NCI-H82 treated with DMSO at 0.1 percent for 48 hours (cell line): ENCODE measurements at regions not wholly inside any gene's neighbourhood (a gene's known extent, or its start where the extent isn't known, plus 50 kb on each side); places are given as distances from the start of the nearest gene placed in this dataset.

ENCODE experiments used
- DNase-seq: peaks from one replicate; lab custom pipeline; 2025; ENCODE audit not compliant: unreplicated experiment; lab: John Stamatoyannopoulos, UW

GRCh38 chr10:8463853-8464252 is 409.4 kb downstream of the GATA3 start:
- no peak for DNase-seq

DNA sequence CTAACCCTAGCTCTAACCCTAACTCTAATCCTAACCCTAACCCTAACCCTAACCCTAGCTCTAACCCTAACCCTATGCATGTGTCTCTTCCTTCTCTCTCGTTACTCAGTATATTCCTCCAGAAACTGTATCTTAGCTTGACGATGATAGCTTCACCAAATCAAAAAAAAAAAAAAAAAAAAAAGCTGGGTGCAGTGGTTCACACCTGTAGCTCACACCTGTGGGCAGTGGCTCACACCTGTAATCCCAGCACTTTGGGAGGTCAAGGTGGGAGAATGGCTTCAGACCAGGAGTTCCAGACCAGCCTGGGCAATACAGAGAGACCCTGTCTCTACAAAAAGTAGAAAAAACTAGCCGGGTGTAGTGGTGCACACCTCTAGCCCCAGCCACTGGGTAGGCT is 414.0 kb downstream of the GATA3 start:
- no peak for DNase-seq

DNA sequence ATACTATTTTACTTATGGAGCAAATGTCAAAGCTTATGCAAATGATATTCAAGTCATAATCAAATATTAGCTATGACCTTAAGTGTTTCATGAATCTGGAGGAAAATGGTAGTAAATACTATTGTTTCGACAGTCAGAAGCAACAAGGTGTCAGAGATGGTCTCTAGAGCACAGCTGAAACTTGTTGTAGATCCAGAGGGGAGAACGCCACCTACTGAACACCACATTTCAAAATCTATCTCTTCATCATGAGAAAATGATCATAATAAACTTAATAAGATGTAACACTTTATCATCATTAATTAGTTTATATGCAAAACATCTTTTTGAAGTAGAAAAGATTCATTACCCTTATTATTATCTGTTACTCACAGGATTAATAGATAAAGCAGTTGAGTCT is 418.7 kb downstream of the GATA3 start:
- no peak for DNase-seq

DNA sequence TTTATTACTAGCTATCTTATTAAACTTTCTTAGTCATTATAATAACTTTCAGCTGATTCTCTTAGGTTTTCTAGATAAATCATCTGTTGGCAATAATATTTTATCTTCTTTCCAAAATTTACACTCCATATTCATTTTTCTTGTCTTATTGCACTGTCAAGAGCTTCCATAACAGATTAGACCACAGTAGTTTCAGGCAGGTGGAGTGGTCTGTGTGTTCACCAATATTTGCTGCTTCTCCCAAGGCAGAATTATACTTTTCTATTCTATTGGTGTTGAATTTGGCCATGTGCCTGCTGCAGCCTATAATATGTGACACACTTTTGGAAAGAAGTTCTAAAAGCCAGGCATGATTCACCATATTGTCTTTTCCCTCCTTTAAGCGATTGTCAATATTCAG is 422.8 kb downstream of the GATA3 start:
- DNase-seq: no peak

DNA sequence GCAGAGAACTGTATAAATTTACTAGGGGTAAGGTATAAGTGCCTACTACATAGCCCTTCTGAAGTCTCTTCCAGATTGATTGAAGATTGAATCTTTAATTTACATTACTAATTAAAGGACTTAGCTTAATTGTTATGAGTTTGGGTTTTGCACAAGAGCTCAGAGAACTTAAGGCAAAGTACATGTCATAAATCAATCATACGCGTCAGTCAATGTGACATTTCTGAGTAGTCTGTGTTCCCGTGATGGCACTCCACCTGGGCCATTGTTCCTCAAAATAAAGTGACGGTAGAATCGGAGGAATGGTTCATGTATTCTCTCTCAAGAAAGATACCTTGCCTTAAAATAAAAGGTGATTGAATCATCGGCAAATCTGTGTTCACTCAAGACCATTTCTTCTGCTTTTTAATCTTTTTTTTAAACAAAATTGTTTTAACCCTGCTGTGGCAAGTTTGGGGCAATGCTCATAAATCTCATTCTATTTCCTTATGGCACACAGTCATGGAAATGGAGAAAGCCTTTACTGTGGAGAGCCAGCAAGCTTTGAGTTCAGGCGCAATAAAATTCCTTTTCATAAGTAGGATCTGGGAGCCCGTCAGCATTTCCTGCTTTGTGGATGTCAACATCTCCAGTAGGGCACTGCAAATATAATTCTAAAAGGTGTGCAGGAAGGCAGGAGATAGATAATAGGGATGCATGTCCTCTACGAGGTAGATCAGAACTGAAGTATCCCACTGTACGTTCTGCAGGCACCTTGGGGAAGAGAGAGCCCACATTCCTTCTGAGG is 427.4 kb downstream of the GATA3 start:
- no peak for DNase-seq

- no peak for DNase-seq
Observed at GRCh38 chr10:8485032-8485431, 430.5 kb downstream of the GATA3 start.

GRCh38 chr10:8487346-8487745 is 432.9 kb downstream of the GATA3 start:
- DNase-seq: no peak

- DNase-seq: no peak
Observed at GRCh38 chr10:8489232-8489631, 434.7 kb downstream of the GATA3 start.

- DNase-seq: no peak
Observed at GRCh38 chr10:8489823-8490222, 435.3 kb downstream of the GATA3 start.

DNA sequence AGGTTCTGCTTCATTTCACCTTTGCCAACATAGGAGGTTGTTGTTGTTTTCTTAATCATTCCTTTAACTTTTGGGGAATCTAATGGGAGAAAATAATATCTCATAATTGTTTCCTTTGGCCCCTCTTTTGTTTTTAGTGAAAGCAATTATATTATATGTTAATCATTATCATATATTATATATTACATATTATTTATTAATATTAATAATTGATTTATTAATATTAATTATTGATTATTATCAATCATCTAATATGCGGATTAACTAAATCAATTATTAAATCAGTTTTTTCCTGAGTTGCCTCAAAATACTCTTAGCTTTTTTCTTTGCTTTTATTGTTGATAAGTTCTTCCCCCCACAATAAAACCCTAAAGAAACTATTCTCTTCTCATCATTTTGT is 443.8 kb downstream of the GATA3 start:
- DNase-seq: no peak

DNA sequence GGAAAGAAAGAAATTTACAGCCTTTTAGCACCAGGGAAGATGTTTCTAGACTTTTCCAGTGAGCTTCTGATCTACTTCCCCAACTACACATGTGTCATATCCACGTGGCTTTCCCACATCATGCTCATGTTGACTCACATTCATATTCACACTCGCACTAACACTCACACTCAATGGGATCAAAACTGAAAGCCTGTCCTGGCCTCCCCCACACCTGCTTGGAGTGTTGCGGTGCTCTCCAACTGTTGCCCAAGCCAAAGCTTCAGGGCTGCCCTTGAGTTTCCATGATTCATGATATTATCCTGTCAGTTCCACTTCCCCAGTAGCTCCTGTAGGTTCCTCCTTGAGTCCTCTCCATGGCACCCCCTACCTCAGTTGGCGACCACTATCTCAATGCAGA is 444.4 kb downstream of the GATA3 start:
- no peak for DNase-seq

- no peak for DNase-seq
Observed at GRCh38 chr10:8499312-8499711, 444.8 kb downstream of the GATA3 start.

DNA sequence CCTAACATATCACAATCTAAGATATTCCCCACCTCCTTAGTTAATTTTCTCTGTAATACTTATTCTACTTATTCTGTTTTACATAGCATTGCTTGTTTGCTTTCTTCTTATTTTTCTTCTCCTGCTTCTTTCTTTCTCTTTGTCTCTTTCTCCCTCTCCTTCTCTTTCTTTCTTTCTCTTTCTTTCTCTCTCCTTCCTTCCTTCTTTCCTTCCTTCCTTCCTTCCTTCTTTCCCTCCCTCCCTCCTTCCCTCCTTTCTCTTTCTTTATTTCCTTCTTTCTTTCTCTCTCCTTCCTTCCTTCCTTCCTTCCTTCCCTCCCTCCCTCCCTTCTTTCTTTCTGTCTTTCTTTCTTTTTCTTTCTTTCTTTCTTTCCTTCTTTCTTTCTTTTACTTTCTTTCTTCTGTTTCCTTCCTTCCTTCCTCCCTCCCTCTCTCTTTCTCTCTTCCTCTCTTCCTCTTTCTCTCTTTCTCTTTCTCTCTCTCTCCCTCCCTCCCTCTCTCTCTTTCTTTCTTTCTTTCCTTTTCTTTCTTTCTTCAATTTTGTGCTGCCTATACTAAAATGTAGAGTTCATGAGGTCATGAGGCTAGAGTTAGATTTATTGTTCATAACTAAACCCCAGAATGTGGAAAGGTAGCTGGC is 445.4 kb downstream of the GATA3 start:
- no peak for DNase-seq

- DNase-seq: no peak
Observed at GRCh38 chr10:8502573-8502972, 448.1 kb downstream of the GATA3 start.

GRCh38 chr10:8504499-8504898 is 450.0 kb downstream of the GATA3 start:
- DNase-seq: no peak

GRCh38 chr10:8507156-8507555 is 452.7 kb downstream of the GATA3 start:
- DNase-seq: no peak

DNA sequence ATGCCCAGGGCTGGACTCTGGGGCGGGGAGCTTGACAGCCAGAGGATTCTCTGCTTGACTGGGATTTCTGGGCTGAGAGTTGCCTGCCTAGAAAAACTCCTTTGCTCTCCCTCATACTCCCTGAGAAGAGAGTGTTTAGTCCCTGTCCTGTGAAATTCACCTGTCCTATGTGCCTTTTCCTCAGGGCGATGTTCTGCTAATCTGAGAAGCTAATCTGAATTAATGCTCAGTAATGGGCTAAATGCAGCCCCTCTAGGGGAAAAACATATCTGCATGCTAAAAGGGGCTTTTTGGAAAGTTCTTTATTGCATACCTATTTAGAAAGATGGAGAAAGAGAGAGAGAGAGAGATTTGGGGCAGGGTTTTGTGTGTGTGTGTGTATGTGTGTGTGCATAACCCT is 454.4 kb downstream of the GATA3 start:
- DNase-seq: no peak

- no peak for DNase-seq
Observed at GRCh38 chr10:8510471-8510870, 456.0 kb downstream of the GATA3 start.

DNA sequence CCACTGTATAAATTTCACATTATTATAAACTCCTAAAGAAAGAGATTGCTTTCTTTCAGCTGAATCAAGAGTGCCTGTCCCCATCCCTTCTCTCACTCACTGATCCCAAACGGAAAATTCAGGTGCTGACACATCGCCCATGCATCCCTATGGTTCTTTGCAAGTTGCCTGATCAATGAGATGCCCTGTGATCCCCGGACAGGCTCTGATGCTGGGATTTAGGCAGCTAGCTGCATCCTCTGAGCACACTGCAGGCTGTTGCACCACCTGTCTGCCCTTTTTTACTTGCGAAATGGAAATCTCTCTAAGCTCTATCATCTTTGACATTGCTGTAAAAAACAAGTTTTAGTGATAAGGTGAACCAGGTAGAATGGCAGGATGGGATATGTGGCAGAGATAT is 456.5 kb downstream of the GATA3 start:
- DNase-seq: no peak

- no peak for DNase-seq
Observed at GRCh38 chr10:8513155-8514147, 459.0 kb downstream of the GATA3 start.

DNA sequence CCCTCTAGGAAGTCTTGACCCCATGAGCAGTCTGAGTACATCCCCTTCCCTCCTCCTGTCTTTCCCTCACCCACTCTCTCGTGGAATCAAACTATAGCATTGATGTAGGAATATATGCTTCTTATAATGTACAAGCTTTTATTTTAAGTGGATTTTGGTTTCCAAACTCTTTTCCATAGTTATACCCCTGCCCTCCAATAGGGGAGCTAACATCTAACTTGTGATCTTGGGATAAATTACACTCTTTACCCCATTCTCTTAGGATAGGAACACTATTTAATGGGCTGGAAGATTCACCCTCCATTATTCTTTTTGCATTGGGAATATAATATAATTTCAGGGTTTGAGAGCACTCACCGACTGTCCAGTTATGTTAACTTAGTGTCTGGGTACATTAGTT is 465.9 kb downstream of the GATA3 start:
- DNase-seq: no peak

DNA sequence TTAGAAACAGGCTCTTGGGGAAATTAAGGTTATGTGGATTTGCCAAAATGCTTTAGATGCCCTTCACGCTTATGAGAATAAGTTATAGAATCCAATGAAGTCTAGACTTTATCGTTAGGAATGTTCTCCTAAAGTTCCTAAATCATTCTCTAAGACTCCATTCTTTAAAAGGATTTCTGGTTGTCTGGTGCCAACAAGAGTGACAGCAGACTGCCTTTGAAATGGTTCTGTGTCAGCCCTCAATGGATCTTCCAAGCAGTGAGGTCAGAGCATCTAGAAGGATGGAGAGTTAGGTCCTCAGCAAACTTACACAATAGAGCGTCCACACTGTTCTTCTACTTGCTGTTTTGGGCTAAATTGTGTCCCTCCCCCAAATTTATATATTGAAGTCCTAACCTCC is 473.3 kb downstream of the GATA3 start:
- no peak for DNase-seq
